ENCODE measurements at regions not wholly inside any gene's neighbourhood (a gene's known extent, or its start where the extent isn't known, plus 50 kb on each side); places are given as distances from the start of the nearest gene placed in this dataset.

GRCh38 chr2:237154884-237155851, 69.5 kb downstream of the COPS8 start:
- H3K4me3 Mint-ChIP-seq (ENCODE audit: low read depth): no peak overlapping the region
- peaks cover 17% of the 10 kb centered on the region for H3K27me3 Mint-ChIP-seq
- H3K27ac Mint-ChIP-seq: no peak overlapping the region
- no peaks in the 10 kb centered on the region for H3K36me3 Mint-ChIP-seq (ENCODE audit: insufficient read depth)
- peaks cover 2% of the 10 kb centered on the region for H3K4me1 Mint-ChIP-seq (ENCODE audit: low read depth)
- DNase-seq (ENCODE audit: low spot score, unreplicated experiment): no peak
- no peaks in the 10 kb centered on the region for H3K9me3 Mint-ChIP-seq (ENCODE audit: low read depth)
- TF ChIP-seq CTCF (IDR thresholded peaks at IDR 0.05; ENCODE audit: unreplicated experiment): no peak

GRCh38 chr2:237156031-237156856, 70.6 kb downstream of the COPS8 start:
- H3K27me3 Mint-ChIP-seq: peaks cover 20% of the 10 kb centered on the region
- H3K4me3 Mint-ChIP-seq (ENCODE audit: low read depth): no peak overlapping the region
- peaks cover 2% of the 10 kb centered on the region for H3K4me1 Mint-ChIP-seq (ENCODE audit: low read depth)
- no peaks in the 10 kb centered on the region for H3K9me3 Mint-ChIP-seq (ENCODE audit: low read depth)
- no peak overlapping the region for H3K27ac Mint-ChIP-seq
- DNase-seq (ENCODE audit: low spot score, unreplicated experiment): no peak
- no peaks in the 10 kb centered on the region for H3K36me3 Mint-ChIP-seq (ENCODE audit: insufficient read depth)
- no peak for TF ChIP-seq CTCF (IDR thresholded peaks at IDR 0.05; ENCODE audit: unreplicated experiment)

GRCh38 chr2:237156857-237157779, 71.4 kb downstream of the COPS8 start:
- no peak overlapping the region for H3K4me3 Mint-ChIP-seq (ENCODE audit: low read depth)
- no peaks in the 10 kb centered on the region for H3K9me3 Mint-ChIP-seq (ENCODE audit: low read depth)
- DNase-seq (ENCODE audit: low spot score, unreplicated experiment): no peak
- H3K4me1 Mint-ChIP-seq (ENCODE audit: low read depth): peaks cover 2% of the 10 kb centered on the region
- no peaks in the 10 kb centered on the region for H3K36me3 Mint-ChIP-seq (ENCODE audit: insufficient read depth)
- no peak for TF ChIP-seq CTCF (IDR thresholded peaks at IDR 0.05; ENCODE audit: unreplicated experiment)
- H3K27me3 Mint-ChIP-seq: peaks cover 23% of the 10 kb centered on the region
- no peak overlapping the region for H3K27ac Mint-ChIP-seq

GRCh38 chr2:237157780-237158102, 72.1 kb downstream of the COPS8 start:
- H3K27ac Mint-ChIP-seq: no peak overlapping the region

More at GRCh38 chr2:237157780-237158102, 72.1 kb downstream of the COPS8 start:
- H3K9me3 Mint-ChIP-seq (ENCODE audit: low read depth): no peaks in the 10 kb centered on the region
- peaks cover 20% of the 10 kb centered on the region for H3K27me3 Mint-ChIP-seq
- no peak overlapping the region for H3K4me3 Mint-ChIP-seq (ENCODE audit: low read depth)
- H3K4me1 Mint-ChIP-seq (ENCODE audit: low read depth): no peaks in the 10 kb centered on the region
- H3K36me3 Mint-ChIP-seq (ENCODE audit: insufficient read depth): no peaks in the 10 kb centered on the region
- TF ChIP-seq CTCF (IDR thresholded peaks at IDR 0.05; ENCODE audit: unreplicated experiment): no peak
- no peak for DNase-seq (ENCODE audit: low spot score, unreplicated experiment)

Data from progenitor cell of endocrine pancreas (in vitro differentiated cells).